ENCODE measurements at regions not wholly inside any gene's neighbourhood (a gene's known extent, or its start where the extent isn't known, plus 50 kb on each side); places are given as distances from the start of the nearest gene placed in this dataset.

DNA sequence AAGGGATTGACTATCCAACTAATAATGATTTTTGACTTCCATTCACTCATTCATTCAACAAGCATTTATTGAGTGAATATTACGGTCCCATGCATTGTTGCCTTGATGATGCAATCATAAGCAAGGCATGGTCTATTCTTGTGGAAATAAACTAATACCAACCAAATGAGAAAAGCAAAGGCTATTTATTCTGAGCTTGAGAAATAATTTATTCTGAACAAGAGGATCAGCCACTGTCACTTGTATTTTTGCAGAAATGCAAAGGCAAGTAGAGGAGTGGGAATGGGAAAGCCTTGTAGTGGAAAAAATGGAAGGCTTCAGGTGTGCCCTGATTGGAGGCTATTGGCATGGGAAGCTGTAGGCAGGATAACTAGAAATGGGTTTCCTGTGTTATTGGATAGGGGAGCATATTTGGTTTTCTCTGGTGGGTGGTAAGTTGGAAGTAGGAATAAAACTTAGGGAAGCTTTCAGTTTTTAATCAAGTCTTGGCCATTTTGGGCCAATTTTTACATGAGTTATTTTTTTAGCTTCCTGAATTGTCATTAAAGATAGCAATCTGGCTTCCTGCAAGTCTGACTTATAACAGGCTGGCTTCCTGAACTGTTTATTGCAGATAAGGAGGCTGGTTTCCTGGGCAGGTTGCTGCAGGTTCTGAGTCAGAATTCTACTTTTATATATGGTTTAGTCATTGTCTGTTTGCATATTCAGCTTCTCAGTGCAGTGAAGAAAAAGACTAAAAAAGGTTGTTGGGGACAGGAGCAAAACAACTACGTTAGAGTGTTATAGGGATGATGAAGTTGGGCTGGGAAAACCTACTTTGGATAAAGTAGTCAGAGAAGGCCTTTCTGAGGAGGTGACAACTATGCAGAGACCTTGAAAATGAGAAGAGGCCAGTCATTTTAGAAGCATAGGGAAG, 106.7 kb downstream of the APIP start:
- no peaks in the 10 kb centered on the region for H3K36me3 ChIP-seq (replicated peaks in 1 of 2; ENCODE audit: control insufficient read depth in 1 of 2, insufficient read depth in 2 of 2, low read length in 2 of 2)
- H3K27me3 ChIP-seq (ENCODE audit: control insufficient read depth in 2 of 2, insufficient read depth in 2 of 2, low read length in 2 of 2) = no peaks in the 10 kb centered on the region
- H3K27me3 Mint-ChIP-seq (ENCODE audit: low read depth in 3 of 3) = peaks cover 0 to 2% (median 0%) of the 10 kb centered on the region in 3 donors
- intact Hi-C loops (cut with micrococcal nuclease) = no loop called here
- H3K36me3 Mint-ChIP-seq = no peaks in the 10 kb centered on the region
- 10% methylated on average over 1 of the region's 2 CpGs for WGBS (ENCODE audit: insufficient coverage)
- H3K9ac ChIP-seq (ENCODE audit: insufficient read depth, low read length, poor library complexity, severe bottlenecking) = no peak overlapping the region
- DNase-seq = no peak
- H4K20me1 ChIP-seq (ENCODE audit: insufficient read depth, low read length) = no peaks in the 10 kb centered on the region
- H2AFZ ChIP-seq (ENCODE audit: insufficient read depth, low read depth, low read length, poor library complexity, severe bottlenecking) = no peak overlapping the region
- no peaks in the 10 kb centered on the region for H3K4me1 ChIP-seq (ENCODE audit: control insufficient read depth in 1 of 2, insufficient read depth in 2 of 2, low read length in 2 of 2)
- peaks cover 13 to 21% (median 16%) of the 10 kb centered on the region in 7 donors for H3K9me3 Mint-ChIP-seq
- H3K4me1 Mint-ChIP-seq = no peaks in the 10 kb centered on the region
- no peak overlapping the region for H3K27ac ChIP-seq (ENCODE audit: low read depth in 1 of 2, low read length in 2 of 2)
- TF ChIP-seq, protein P1, sequence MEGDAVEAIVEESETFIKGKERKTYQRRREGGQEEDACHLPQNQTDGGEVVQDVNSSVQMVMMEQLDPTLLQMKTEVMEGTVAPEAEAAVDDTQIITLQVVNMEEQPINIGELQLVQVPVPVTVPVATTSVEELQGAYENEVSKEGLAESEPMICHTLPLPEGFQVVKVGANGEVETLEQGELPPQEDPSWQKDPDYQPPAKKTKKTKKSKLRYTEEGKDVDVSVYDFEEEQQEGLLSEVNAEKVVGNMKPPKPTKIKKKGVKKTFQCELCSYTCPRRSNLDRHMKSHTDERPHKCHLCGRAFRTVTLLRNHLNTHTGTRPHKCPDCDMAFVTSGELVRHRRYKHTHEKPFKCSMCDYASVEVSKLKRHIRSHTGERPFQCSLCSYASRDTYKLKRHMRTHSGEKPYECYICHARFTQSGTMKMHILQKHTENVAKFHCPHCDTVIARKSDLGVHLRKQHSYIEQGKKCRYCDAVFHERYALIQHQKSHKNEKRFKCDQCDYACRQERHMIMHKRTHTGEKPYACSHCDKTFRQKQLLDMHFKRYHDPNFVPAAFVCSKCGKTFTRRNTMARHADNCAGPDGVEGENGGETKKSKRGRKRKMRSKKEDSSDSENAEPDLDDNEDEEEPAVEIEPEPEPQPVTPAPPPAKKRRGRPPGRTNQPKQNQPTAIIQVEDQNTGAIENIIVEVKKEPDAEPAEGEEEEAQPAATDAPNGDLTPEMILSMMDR (IDR thresholded peaks at IDR 0.05) = no peak
- no peak overlapping the region for H3K4me2 ChIP-seq (replicated peaks; ENCODE audit: extremely low read depth, low read length, poor library complexity, severe bottlenecking)
- no peak overlapping the region for H3K4me3 ChIP-seq (replicated peaks in 1 of 3; ENCODE audit: low read depth in 2 of 3, low read length in 3 of 3)
- H3K79me2 ChIP-seq (ENCODE audit: insufficient read depth, low read length) = no peaks in the 10 kb centered on the region
- peaks cover 3 to 14% of the 10 kb centered on the region in 2 donors for H3K9me3 ChIP-seq (replicated peaks in 1 of 2; ENCODE audit: control insufficient read depth in 1 of 2, insufficient read depth in 1 of 2, low read length in 2 of 2)
- H3K27ac Mint-ChIP-seq = no peak overlapping the region
- no peak overlapping the region for H3K4me3 Mint-ChIP-seq

DNA sequence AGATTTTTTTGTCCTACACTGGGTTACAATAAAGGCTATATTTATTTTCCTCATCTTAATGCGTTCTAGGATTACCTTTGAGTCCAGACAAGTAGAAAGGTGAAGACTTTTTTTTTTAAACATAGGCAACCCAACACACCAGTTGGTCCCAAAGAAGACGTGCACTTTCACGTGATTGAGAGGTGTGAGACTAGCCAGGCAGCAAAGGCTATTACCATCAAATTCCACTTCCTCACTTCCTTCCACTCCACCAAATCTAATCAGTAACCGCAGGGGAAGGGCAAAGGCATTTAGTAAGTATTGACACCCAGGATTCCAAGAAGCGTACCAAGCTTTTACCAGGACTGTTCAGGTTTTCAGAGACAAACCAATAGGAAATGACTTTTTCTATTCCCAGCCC, 109.3 kb downstream of the APIP start:
- H2AFZ ChIP-seq (ENCODE audit: insufficient read depth, low read depth, low read length, poor library complexity, severe bottlenecking) = no peak overlapping the region
- no peaks in the 10 kb centered on the region for H3K4me1 ChIP-seq (ENCODE audit: control insufficient read depth in 1 of 2, insufficient read depth in 2 of 2, low read length in 2 of 2)
- TF ChIP-seq, protein P1 (IDR thresholded peaks at IDR 0.05) = no peak
- DNase-seq = no peak
- no peaks in the 10 kb centered on the region for H3K27me3 ChIP-seq (ENCODE audit: control insufficient read depth in 2 of 2, insufficient read depth in 2 of 2, low read length in 2 of 2)
- H3K27ac ChIP-seq (ENCODE audit: low read depth in 1 of 2, low read length in 2 of 2) = no peak overlapping the region
- H3K9me3 ChIP-seq (replicated peaks in 1 of 2; ENCODE audit: control insufficient read depth in 1 of 2, insufficient read depth in 1 of 2, low read length in 2 of 2) = no peaks in the 10 kb centered on the region
- Mint-ChIP-seq H3K4me3 (no peak overlapping the region), H3K9me3 (peaks cover 1 to 6% (median 3%) of the 10 kb centered on the region in 7 donors), H3K27ac (no peak overlapping the region), H3K4me1 (no peaks in the 10 kb centered on the region), H3K27me3 (ENCODE audit: low read depth in 3 of 3) (peaks cover 0 to 2% (median 0%) of the 10 kb centered on the region in 3 donors), H3K36me3 (no peaks in the 10 kb centered on the region)
- no peaks in the 10 kb centered on the region for H4K20me1 ChIP-seq (ENCODE audit: insufficient read depth, low read length)
- 80% methylated on average over 2 of the region's 5 CpGs for WGBS (ENCODE audit: insufficient coverage)
- H3K36me3 ChIP-seq (replicated peaks in 1 of 2; ENCODE audit: control insufficient read depth in 1 of 2, insufficient read depth in 2 of 2, low read length in 2 of 2) = no peaks in the 10 kb centered on the region
- no peak overlapping the region for H3K4me2 ChIP-seq (replicated peaks; ENCODE audit: extremely low read depth, low read length, poor library complexity, severe bottlenecking)
- H3K4me3 ChIP-seq (replicated peaks in 1 of 3; ENCODE audit: low read depth in 2 of 3, low read length in 3 of 3) = no peak overlapping the region
- no peaks in the 10 kb centered on the region for H3K79me2 ChIP-seq (ENCODE audit: insufficient read depth, low read length)
- intact Hi-C loops (cut with micrococcal nuclease) = no loop called here
- no peak overlapping the region for H3K9ac ChIP-seq (ENCODE audit: insufficient read depth, low read length, poor library complexity, severe bottlenecking)
